Pancreas (tissue), 10 donors: ENCODE measurements at regions not wholly inside any gene's neighbourhood (a gene's known extent, or its start where the extent isn't known, plus 50 kb on each side); places are given as distances from the start of the nearest gene placed in this dataset.
A peak's percentile ranks its signal among the peaks of the same experiment; 100 is the strongest.

Experiments used
- ATAC-seq, 4 donors: fragments of 200-7000 bp; cut with Tn5 transposase; one replicate each; pipeline versions ENCODE4 v1.8.0 to v1.9.1; 2020; ENCODE audit warnings: mild to moderate bottlenecking in 4 of 4, moderate library complexity in 4 of 4
- DNase-seq, 6 donors: peaks; one replicate each; pipeline ENCODE4 v3.0.0-alpha.2; 2020
- FAIRE-seq: peaks from 2 replicates; lab custom pipeline; 2012; peaks lifted over from hg19 to GRCh38; lab: Jason Lieb, UNC
- H3K27ac ChIP-seq, 4 donors: fragments of 200-600 bp; sonication (generic); 1 replicate in 3 of 4; 2 replicates in 1 of 4; pipeline versions ENCODE4 v1.5.0 to v1.8.0; 2020
- H3K27me3 ChIP-seq, 4 donors: fragments of 200-600 bp; one replicate each; pipeline ENCODE4 v1.8.0; 2021
- H3K36me3 ChIP-seq, 3 donors: fragments of 200-600 bp; sonication (generic) in 1 of 3; one replicate each; pipeline versions ENCODE4 v1.5.0 to v1.8.0; 2020 to 2021
- H3K4me1 ChIP-seq, 3 donors: fragments of 200-600 bp; one replicate each; pipeline ENCODE4 v1.8.0; 2021
- H3K4me3 ChIP-seq, 4 donors: fragments of 200-600 bp; sonication (generic) in 2 of 4; one replicate each; pipeline versions ENCODE4 v1.5.0 to v1.8.0; 2020 to 2021
- H3K9me3 ChIP-seq, 4 donors: fragments of 200-600 bp; one replicate each; pipeline ENCODE4 v1.8.0; 2021
- CTCF ChIP-seq, 4 donors: fragments of 200-600 bp; sonication (generic) in 3 of 4; IDR thresholded peaks; one replicate each; pipeline versions ENCODE4 v1.5.0 to v1.8.0; 2021; ENCODE audit warnings: antibody characterized with exemption in 4 of 4
- WGBS, 2 donors: extraction: QIAGEN DNeasy Blood & Tissue Kit; methylation state at CpG; one replicate each; pipeline ENCODE4 v1.1.7; 2013; 5-methylcytosine and 5-hydroxymethylcytosine counted together
- intact Hi-C, 3 donors: fragments of 100-400 bp; cut with DNase I; formaldehyde crosslinking; loops; one replicate each; pipeline versions ENCODE4 v1.11.1 to v1.14.2; 2022
- donor health status: healthy with polysubstance abuse.
- donor health status: DM: no; HTN: no; CAD: no; lungs with moderate emphysema.
- donor health status: DM: no; HTN: no; CAD: no.
- donor health status: control.
- donor health status: control.
- donor health status: Bipolar disorder and iron deficiency.
- donor health status: DM: yes; HTN: yes; CAD: no.
- donor health status: DM: no; HTN: no; CAD: no.
- donor health status: DM: no; HTN: no; CAD: no.
- donor health status: DM: yes; HTN: yes; CAD: no.

- no peak for FAIRE-seq
- no peak for ATAC-seq
These were observed 63.3 kb upstream of the OSBPL8 start for GRCh38 chr12:76622915-76623314.

GRCh38 chr12:76623931-76624330, 64.4 kb upstream of the OSBPL8 start:
- no peak for TF ChIP-seq CTCF (IDR thresholded peaks at IDR 0.05)
- intact Hi-C loops: loop anchor here in 1 of 3 donors (10.0 kb wide), 1 partner anchor 381 kb away; no protein-coding TSS in a partner anchor
- no peak overlapping the region for H3K27ac ChIP-seq
- peak in 1 of 4 donors; percentile 14 for ATAC-seq
- H3K4me3 ChIP-seq: no peak overlapping the region
- no peaks in the 10 kb centered on the region for H3K9me3 ChIP-seq
- peaks cover 0 to 9% (median 5%) of the 10 kb centered on the region in 3 donors for H3K4me1 ChIP-seq
- no peak for FAIRE-seq
- no peaks in the 10 kb centered on the region for H3K27me3 ChIP-seq
- no peaks in the 10 kb centered on the region for H3K36me3 ChIP-seq
- no peak for DNase-seq
- 92 to 94% methylated on average over 2 of the region's 2 CpGs for WGBS, 2 donors

More at GRCh38 chr12:76622915-76623314, 63.3 kb upstream of the OSBPL8 start:
- intact Hi-C loops: loop anchor here in 1 of 3 donors (10.0 kb wide), 1 partner anchor 382 kb away; no protein-coding TSS in a partner anchor
- no peaks in the 10 kb centered on the region for H3K27me3 ChIP-seq
- no peak for DNase-seq
- no peak for TF ChIP-seq CTCF (IDR thresholded peaks at IDR 0.05)
- H3K4me3 ChIP-seq: no peak overlapping the region
- no peaks in the 10 kb centered on the region for H3K36me3 ChIP-seq
- no peaks in the 10 kb centered on the region for H3K9me3 ChIP-seq
- no peak overlapping the region for H3K27ac ChIP-seq
- H3K4me1 ChIP-seq: peaks cover 0 to 9% (median 5%) of the 10 kb centered on the region in 3 donors

GRCh38 chr12:76627346-76628135, 68.0 kb upstream of the OSBPL8 start:
- DNase-seq (no peak), FAIRE-seq (no peak), ATAC-seq (no peak)
- Histone ChIP-seq H3K27ac (no peak overlapping the region), H3K4me1 (no peaks in the 10 kb centered on the region), H3K27me3 (no peaks in the 10 kb centered on the region), H3K9me3 (no peaks in the 10 kb centered on the region), H3K36me3 (no peaks in the 10 kb centered on the region), H3K4me3 (no peak overlapping the region)
- intact Hi-C loops: loop anchor here in 1 of 3 donors (10.0 kb wide), 1 partner anchor 377 kb away; no protein-coding TSS in a partner anchor
- 94 to 95% methylated on average over 4 of the region's 4 CpGs for WGBS, 2 donors
- TF ChIP-seq CTCF (IDR thresholded peaks at IDR 0.05): no peak

GRCh38 chr12:76628745-76629144, 69.2 kb upstream of the OSBPL8 start:
- H3K9me3 ChIP-seq: no peaks in the 10 kb centered on the region
- DNase-seq (no peak), FAIRE-seq (no peak), ATAC-seq (no peak)
- H3K27ac ChIP-seq: no peak overlapping the region
- H3K27me3 ChIP-seq: no peaks in the 10 kb centered on the region
- no peaks in the 10 kb centered on the region for H3K4me1 ChIP-seq
- H3K36me3 ChIP-seq: no peaks in the 10 kb centered on the region
- H3K4me3 ChIP-seq: no peak overlapping the region
- TF ChIP-seq CTCF (IDR thresholded peaks at IDR 0.05): no peak
- intact Hi-C loops: loop anchor here in 1 of 3 donors (10.0 kb wide), 1 partner anchor 376 kb away; no protein-coding TSS in a partner anchor

GRCh38 chr12:76631741-76632140, 72.2 kb upstream of the OSBPL8 start:
- TF ChIP-seq CTCF (IDR thresholded peaks at IDR 0.05): no peak
- no peaks in the 10 kb centered on the region for H3K4me1 ChIP-seq
- no peaks in the 10 kb centered on the region for H3K27me3 ChIP-seq
- no peak overlapping the region for H3K27ac ChIP-seq
- WGBS, 2 donors: 54 to 69% methylated on average over 2 of the region's 2 CpGs
- H3K4me3 ChIP-seq: no peak overlapping the region
- FAIRE-seq: no peak
- no peak for ATAC-seq
- no peaks in the 10 kb centered on the region for H3K36me3 ChIP-seq
- intact Hi-C loops: no loop called here
- DNase-seq: no peak
- no peaks in the 10 kb centered on the region for H3K9me3 ChIP-seq
